ENCODE measurements at regions not wholly inside any gene's neighbourhood (a gene's known extent, or its start where the extent isn't known, plus 50 kb on each side); places are given as distances from the start of the nearest gene placed in this dataset.

DNA sequence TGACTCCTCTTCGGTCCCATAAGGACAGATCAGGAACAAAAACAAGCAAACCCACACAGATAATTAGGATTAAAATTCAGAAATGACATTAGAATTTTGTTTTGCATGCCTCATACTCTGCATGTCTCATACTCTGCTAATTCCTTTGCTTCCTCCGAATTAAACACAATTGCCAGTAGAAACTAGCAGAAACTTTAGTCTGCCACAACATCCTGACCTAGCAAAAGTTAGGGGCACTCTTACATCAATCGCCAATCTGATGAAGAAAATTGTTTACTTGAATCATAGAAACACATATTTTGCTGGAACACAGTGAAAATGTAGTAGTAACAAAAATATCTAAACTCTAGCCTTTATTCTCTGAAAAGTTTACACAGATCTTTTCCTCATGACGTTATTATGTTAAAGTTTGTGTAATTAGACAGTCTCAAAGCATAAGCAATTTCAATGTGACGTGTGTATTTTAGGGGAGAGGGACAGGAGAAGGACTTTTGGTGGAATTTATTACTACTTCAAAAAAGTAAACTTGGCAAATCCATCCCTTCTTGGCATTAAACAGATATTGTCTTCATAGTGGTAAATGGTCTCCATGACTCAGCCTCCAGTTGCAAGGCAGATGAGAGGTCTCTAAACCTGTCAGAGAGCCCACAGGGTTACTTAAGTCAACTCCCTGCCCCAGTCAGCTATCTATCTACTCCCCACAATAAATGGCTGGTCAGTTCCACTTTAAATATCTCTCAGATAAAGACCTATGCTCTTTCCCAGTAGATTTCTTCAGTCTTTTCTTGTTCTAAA, 249.8 kb upstream of the UBASH3B start:
- TF ChIP-seq, protein P1, sequence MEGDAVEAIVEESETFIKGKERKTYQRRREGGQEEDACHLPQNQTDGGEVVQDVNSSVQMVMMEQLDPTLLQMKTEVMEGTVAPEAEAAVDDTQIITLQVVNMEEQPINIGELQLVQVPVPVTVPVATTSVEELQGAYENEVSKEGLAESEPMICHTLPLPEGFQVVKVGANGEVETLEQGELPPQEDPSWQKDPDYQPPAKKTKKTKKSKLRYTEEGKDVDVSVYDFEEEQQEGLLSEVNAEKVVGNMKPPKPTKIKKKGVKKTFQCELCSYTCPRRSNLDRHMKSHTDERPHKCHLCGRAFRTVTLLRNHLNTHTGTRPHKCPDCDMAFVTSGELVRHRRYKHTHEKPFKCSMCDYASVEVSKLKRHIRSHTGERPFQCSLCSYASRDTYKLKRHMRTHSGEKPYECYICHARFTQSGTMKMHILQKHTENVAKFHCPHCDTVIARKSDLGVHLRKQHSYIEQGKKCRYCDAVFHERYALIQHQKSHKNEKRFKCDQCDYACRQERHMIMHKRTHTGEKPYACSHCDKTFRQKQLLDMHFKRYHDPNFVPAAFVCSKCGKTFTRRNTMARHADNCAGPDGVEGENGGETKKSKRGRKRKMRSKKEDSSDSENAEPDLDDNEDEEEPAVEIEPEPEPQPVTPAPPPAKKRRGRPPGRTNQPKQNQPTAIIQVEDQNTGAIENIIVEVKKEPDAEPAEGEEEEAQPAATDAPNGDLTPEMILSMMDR (IDR thresholded peaks at IDR 0.05; ENCODE audit: borderline replicate concordance, extremely low read depth, low read length, poor library complexity, severe bottlenecking), result no peak
- no peak for TF ChIP-seq EZH2 (IDR thresholded peaks at IDR 0.05; ENCODE audit: borderline replicate concordance, low read depth, low read length, severe bottlenecking)
